SU-DHL-6 (cell line): ENCODE measurements at regions not wholly inside any gene's neighbourhood (a gene's known extent, or its start where the extent isn't known, plus 50 kb on each side); places are given as distances from the start of the nearest gene placed in this dataset.

ENCODE experiments used
- H2AFZ ChIP-seq: fragments of 200-600 bp; sonication (generic); 2 replicates; pipeline ENCODE4 v1.6.1; 2014; ENCODE audit warnings: low read depth, mild to moderate bottlenecking, moderate library complexity, mixed read lengths, antibody characterized with exemption, low read length; ENCODE audit not compliant: severe bottlenecking
- H3F3A ChIP-seq: fragments of 200-600 bp; shearing (Covaris generic); 2 replicates; pipeline ENCODE4 v1.6.0; 2016; ENCODE audit warnings: antibody characterized with exemption, mild to moderate bottlenecking; ENCODE audit not compliant: insufficient read depth
- H3K27ac ChIP-seq: fragments of 200-600 bp; sonication (generic); 2 replicates; pipeline ENCODE4 v1.5.1; 2016; ENCODE audit warnings: low read depth, mild to moderate bottlenecking, low read length, moderate library complexity, mixed read lengths
- H3K27me3 ChIP-seq: fragments of 200-600 bp; sonication (generic), shearing (Covaris generic); 2 replicates; pipeline ENCODE4 v1.6.0; 2014; ENCODE audit warnings: mild to moderate bottlenecking, low read length
- H3K36me3 ChIP-seq: fragments of 200-600 bp; sonication (generic); 2 replicates; pipeline ENCODE4 v1.6.1; 2014; ENCODE audit warnings: mild to moderate bottlenecking, low read length, mixed read lengths
- H3K4me2 ChIP-seq: fragments of 300-600, 200-600 bp; shearing (Covaris generic), sonication (generic); 2 replicates; pipeline ENCODE4 v1.6.0; 2014; ENCODE audit warnings: low read length, low read depth, mild to moderate bottlenecking; ENCODE audit not compliant: poor library complexity, severe bottlenecking
- H3K4me3 ChIP-seq: fragments of 200-600 bp; sonication (generic); 2 replicates; pipeline ENCODE4 v1.5.1; 2014; ENCODE audit warnings: antibody characterized with exemption, low read length, mild to moderate bottlenecking, mixed read lengths; ENCODE audit not compliant: insufficient read depth, poor library complexity, severe bottlenecking
- H3K79me2 ChIP-seq: fragments of 200-600 bp; sonication (generic); 2 replicates; pipeline ENCODE4 v1.6.1; 2014; ENCODE audit warnings: mild to moderate bottlenecking, low read length, moderate library complexity; ENCODE audit not compliant: insufficient read depth
- H3K9ac ChIP-seq: fragments of 200-600 bp; sonication (generic); 2 replicates; pipeline ENCODE4 v1.7.0; 2014; ENCODE audit warnings: mild to moderate bottlenecking, low read length
- H3K9me2 ChIP-seq: fragments of 200-600 bp; sonication (generic); replicated peaks from 2 replicates; pipeline ENCODE4 v1.6.1; 2014; ENCODE audit warnings: low read length; ENCODE audit not compliant: insufficient read depth
- H3K9me3 ChIP-seq: fragments of 200-600 bp; sonication (generic); 2 replicates; pipeline ENCODE4 v1.6.1; 2014; ENCODE audit warnings: low read length, mixed read lengths; ENCODE audit not compliant: insufficient read depth
- H4K20me1 ChIP-seq: fragments of 200-600 bp; sonication (generic); 2 replicates; pipeline ENCODE4 v1.6.1; 2014; ENCODE audit warnings: low read depth, mild to moderate bottlenecking, antibody characterized with exemption, low read length, moderate library complexity, mixed read lengths
- EZH2phosphoT487 ChIP-seq: fragments of 200-600 bp; sonication (generic), shearing (Covaris generic); conservative IDR thresholded peaks from 2 replicates; pipeline ENCODE4 v1.6.1; 2018; ENCODE audit warnings: mild to moderate bottlenecking, antibody characterized with exemption, low read length, moderate library complexity, mixed read lengths
- TF ChIP-seq, protein P1 (sequence below): fragments of 200-600 bp; sonication (generic); IDR thresholded peaks from one replicate; pipeline ENCODE4 v1.5.1; 2017; ENCODE audit warnings: antibody characterized with exemption, mild to moderate bottlenecking, low read length, moderate library complexity; ENCODE audit not compliant: insufficient read depth, poor library complexity, severe bottlenecking

DNA sequence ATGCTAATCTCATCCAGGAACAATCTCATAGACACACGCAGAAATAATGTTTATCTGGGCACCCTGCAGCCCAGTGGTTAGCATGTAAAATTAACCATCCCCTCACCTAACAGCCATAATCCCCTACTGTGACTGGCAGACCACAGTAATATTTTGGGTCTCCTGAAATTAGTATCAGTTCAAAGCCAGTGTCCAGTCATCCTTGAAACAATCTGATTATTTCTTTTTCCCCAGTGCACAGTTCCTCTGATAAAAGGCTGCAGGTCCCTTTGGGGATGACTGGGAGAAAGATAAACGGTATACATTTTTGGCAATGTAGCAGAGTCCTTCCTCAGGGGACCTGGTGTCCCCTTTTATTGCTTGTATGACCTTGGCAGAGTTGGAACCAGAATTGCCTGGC is 50.4 kb upstream of the CYSLTR2 start:
- H3K27ac ChIP-seq: no peak overlapping the region
- no peaks in the 10 kb centered on the region for H3K9me2 ChIP-seq
- H3K36me3 ChIP-seq: no peaks in the 10 kb centered on the region
- no peaks in the 10 kb centered on the region for H4K20me1 ChIP-seq
- H2AFZ ChIP-seq: no peak overlapping the region
- no peaks in the 10 kb centered on the region for H3F3A ChIP-seq
- no peaks in the 10 kb centered on the region for H3K9me3 ChIP-seq
- H3K27me3 ChIP-seq: no peaks in the 10 kb centered on the region
- no peak overlapping the region for H3K4me2 ChIP-seq
- H3K79me2 ChIP-seq: no peaks in the 10 kb centered on the region
- TF ChIP-seq EZH2phosphoT487: no peak
- TF ChIP-seq, protein P1, sequence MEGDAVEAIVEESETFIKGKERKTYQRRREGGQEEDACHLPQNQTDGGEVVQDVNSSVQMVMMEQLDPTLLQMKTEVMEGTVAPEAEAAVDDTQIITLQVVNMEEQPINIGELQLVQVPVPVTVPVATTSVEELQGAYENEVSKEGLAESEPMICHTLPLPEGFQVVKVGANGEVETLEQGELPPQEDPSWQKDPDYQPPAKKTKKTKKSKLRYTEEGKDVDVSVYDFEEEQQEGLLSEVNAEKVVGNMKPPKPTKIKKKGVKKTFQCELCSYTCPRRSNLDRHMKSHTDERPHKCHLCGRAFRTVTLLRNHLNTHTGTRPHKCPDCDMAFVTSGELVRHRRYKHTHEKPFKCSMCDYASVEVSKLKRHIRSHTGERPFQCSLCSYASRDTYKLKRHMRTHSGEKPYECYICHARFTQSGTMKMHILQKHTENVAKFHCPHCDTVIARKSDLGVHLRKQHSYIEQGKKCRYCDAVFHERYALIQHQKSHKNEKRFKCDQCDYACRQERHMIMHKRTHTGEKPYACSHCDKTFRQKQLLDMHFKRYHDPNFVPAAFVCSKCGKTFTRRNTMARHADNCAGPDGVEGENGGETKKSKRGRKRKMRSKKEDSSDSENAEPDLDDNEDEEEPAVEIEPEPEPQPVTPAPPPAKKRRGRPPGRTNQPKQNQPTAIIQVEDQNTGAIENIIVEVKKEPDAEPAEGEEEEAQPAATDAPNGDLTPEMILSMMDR: no peak
- no peak overlapping the region for H3K9ac ChIP-seq
- no peak overlapping the region for H3K4me3 ChIP-seq
